Activated CD8-positive, alpha-beta memory T cell treated with anti-CD3 and anti-CD28 coated beads, Interleukin-2, amount 50 U/mL, for 48 hours (primary cell): ENCODE measurements at regions not wholly inside any gene's neighbourhood (a gene's known extent, or its start where the extent isn't known, plus 50 kb on each side); places are given as distances from the start of the nearest gene placed in this dataset.
A peak's percentile ranks its signal among the peaks of the same experiment; 100 is the strongest.
"Not testable (repeated sequence)": the region's sequence is repeated elsewhere in the genome, so short reads cannot be mapped to it uniquely, and the experiment has no call there.

Experiments
- DNase-seq: peaks from one replicate; pipeline ENCODE4 v3.0.0-alpha.2; 2020

DNA sequence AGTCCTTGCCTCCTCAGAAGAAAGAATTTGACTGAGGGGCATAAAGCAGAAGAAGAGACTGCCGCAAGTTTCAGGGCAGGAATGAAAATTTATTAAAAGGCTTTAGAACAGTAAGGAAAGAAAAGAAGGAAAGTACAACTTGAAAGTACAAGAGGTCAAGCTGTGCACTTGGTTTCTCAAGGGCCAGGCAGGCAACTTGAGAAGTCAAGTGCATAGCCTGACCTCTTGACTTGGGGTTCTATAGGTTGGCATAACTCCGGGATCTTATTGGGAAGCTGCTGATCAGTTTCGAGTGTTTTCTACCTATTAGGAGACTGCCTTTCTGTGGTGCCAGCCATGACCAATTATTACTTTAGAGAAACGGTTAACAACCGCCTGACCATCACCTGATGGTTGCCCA, 237.0 kb upstream of the RGS17 start:
- no peak for DNase-seq

DNA sequence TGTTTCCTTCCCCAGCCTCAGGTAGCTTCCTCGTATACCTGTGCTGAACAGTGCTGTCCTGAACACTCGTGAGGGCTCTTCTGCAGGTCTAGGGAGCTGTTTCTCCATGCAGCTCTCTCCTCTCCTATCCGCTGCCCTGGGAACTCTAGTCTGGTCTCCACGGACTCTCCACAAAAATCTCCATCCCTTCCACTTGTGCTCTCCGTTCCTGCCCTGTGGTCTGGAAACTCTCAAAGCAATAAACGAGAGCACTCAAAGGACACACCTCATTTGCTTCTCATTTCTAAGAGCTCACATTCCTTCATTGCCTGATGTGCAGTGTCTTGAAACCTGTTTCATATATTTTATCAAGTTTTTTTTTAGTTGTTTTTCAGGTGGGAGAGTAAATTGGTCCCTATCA, 235.9 kb upstream of the RGS17 start:
- no peak for DNase-seq

- no peak for DNase-seq
Measured at GRCh38 chr6:153357391-153357790, 226.3 kb upstream of the RGS17 start.

GRCh38 chr6:153340568-153340967, 209.5 kb upstream of the RGS17 start:
- no peak for DNase-seq

DNA sequence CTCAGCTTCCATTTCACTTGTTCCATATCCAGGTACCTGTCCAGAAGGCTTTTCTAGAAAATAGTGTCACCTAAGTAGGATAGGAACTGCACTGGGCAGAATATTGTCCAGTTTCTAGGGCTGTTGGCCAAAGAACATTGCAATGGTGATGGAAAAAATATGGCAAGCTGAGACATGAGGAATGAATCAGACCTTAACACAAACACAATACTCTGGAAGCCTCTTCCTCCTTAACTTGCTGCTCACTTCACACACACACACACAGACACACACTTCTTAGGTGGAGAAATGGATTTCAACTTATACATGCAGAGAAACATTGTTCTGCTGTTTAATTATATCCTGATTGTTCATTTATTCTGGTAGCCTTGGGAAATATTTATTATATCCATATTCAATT, 203.0 kb upstream of the RGS17 start:
- no peak for DNase-seq

DNA sequence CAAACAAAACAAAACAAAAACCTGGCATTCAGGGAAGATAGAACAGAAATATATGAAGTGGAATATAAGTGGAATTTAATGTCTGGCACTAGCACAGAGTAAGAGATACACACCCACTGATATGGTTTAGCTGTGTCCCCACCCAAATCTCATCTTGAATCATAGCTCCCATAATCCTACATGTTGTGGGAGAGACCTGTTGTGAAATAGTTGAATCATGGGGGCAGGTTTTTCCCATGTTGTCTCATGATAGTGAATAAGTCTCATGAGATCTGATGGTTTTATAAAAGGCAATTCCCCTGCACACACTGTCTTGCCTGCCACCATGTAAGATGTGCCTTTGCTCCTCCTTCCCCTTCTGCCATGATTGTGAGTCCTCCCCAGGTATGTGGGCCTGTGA, 200.1 kb upstream of the RGS17 start:
- not testable (repeated sequence) for DNase-seq

GRCh38 chr6:153328194-153328593, 197.1 kb upstream of the RGS17 start:
- no peak for DNase-seq

DNA sequence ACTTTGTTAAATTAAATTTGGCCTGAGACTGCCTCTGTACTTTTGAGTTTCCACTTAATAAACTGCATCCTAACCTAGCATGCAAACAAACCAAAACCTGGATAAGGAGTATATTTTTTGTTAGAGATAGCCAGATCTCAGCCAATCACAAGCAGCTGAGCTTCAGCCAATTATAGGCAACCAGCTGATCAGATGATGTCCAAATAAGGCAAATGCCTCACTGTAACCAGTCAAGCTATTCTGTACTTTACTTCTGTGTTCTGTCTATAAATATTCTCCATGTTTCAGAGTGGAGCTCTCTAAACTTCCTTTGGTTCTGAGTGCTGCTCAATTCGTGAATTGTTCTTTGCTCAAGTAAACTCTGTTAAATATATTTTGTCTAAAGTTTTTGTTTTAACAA, 194.6 kb upstream of the RGS17 start:
- DNase-seq, result no peak

- peak; percentile 54 for DNase-seq
Measured at GRCh38 chr6:153312634-153313033, 181.6 kb upstream of the RGS17 start.

DNA sequence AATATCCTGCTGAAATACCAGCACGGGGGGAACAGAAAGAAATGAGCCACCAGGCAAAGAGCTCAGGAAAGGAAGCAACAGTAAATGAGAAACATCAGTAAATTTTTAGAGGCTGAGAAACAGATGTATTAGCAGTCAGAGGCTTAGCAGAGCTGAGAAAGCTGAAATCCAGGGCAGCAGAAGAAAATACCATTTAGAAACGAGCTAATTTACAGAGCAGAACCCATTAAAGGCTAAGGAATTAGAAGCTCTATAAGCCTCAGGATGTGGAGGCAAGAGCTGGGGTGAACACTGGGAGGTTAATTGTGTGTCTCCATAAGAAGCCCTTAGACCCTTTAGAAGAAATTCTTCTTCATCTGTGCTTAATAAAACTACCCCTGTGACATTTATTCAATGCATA, 178.6 kb upstream of the RGS17 start:
- DNase-seq, result no peak

DNA sequence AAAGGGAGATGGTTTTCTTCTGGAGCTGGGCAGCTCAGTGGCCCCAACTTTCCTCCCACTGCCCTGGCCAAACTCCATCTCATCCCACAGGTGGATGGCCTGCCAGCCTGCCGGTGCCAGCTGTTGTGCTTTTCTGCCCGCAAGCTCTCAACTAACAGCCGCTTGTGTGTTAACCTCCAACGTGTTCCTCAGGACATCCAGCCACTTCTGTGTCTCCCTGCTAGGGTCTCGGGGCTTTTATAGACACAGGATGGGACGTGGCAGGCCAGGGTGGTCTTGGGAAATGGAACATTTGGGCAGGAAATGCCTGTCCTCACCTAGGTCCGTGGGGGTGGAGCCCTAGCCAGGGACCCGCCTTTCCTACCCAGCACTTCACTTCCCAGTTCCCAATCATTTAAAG, 171.1 kb upstream of the RGS17 start:
- no peak for DNase-seq

DNA sequence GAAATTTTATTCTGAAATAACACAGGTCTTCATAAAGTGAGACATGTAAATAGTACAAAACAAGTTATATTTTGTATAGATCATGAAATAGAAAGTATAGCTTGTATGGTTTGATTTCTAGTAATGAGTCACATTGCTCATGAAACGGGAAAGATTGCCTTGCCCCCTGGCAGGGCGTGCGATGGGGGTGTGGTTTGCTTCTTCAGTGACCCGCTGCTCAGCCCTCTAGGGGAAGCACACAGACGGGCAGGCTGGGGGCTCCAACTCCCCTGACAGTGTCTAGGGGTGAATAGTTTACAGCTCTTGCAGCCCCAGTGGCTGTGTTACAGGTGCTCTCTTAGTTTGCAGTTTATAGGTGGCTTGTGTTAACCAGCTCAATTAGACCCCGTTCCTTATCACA, 170.5 kb upstream of the RGS17 start:
- no peak for DNase-seq

GRCh38 chr6:153282456-153282855, 151.4 kb upstream of the RGS17 start:
- DNase-seq, result not testable (repeated sequence)

- no peak for DNase-seq
Measured at GRCh38 chr6:153275997-153276396, 144.9 kb upstream of the RGS17 start.

- DNase-seq, result no peak
Measured at GRCh38 chr6:153272201-153272980, 141.3 kb upstream of the RGS17 start.

DNA sequence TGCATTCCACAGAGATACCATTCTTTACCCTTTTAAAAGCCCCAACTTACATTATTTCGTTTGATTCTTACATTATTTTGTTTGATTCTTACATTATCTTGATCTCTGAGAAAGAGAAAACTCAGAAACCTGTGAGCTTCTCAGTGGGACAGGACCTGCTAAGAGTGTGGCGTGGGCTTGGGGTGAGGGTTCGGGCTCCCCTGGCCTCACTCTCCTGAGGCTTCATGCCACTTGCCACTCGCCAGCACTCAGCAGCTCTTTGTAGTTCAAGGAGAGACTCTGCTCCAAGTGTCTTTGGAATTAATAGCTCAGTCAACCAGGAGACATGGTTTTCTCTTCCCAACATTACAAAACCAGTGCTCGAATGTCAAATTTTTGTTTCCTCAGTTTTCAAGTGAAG, 132.4 kb upstream of the RGS17 start:
- DNase-seq, result no peak

DNA sequence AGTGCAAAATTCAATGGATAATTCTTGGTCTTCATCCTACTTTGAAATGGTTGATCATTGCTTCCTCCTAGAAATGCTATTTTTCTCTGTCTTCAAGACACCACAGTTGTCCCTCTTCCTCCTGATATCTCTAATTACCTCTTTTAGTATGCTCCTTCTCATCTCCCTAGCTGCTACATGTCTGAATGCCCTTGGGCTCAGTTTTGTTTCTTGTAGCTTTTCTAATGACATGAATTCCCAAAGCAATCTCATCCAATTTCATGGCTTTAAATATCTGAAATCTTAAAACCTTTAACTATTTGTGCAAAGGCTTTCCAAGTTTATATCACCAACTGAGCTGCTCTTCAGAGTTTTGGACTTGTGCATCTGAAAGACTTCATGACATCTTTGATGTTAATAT, 120.2 kb upstream of the RGS17 start:
- DNase-seq, result no peak

- DNase-seq, result no peak
Measured at GRCh38 chr6:153237670-153238069, 106.6 kb upstream of the RGS17 start.

DNA sequence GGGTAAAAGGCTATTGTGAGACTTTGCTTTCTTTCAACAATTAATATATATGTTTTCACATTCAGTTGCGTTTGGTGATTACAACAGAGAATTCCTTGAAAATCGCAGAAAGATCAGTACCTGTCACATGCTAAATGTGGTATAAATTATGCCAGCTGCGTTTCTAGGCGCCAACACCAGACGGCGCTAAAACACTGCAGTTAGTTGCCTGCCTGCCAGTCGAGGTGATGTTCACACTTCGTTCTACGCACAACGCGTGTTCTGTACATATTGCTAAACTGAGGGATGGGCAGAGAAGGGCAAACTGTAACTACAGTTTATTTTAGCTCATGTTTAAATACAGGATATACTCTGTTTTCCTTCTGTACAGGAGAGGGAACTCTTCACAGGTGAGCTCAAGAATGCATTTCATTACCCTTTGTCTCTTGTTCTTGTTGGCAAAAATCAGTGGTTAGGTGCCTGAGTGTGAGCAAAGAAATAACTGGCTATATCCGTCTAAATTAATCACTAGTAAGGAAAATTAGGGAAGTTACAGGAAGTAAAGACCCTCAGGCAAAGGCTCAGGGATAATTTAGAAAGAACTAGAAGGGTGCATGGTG, 100.1 kb upstream of the RGS17 start:
- DNase-seq, result peak; percentile 67

GRCh38 chr6:153218184-153218792, 87.2 kb upstream of the RGS17 start:
- DNase-seq, result no peak

DNA sequence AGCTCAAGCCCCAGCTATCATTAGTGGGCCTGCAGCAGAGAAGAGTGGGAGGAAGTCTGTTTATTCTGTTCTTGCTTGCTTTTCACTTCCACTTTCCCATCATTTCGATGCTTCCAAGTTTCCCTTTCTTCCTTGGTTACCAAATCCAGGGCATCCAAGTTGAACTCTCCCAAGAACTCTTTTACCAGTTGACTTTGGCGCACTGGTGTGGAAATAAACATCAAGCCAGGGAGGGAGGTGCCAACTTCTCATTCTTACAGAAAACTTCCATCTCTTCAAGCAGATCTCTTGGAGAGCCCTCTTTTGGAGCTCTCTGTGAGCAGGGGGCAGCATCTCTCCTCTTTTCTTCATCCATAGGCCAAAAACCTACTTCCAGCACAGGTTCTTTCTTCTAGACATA, 85.7 kb upstream of the RGS17 start:
- DNase-seq, result no peak

- no peak for DNase-seq
Measured at GRCh38 chr6:153215242-153215641, 84.2 kb upstream of the RGS17 start.

DNA sequence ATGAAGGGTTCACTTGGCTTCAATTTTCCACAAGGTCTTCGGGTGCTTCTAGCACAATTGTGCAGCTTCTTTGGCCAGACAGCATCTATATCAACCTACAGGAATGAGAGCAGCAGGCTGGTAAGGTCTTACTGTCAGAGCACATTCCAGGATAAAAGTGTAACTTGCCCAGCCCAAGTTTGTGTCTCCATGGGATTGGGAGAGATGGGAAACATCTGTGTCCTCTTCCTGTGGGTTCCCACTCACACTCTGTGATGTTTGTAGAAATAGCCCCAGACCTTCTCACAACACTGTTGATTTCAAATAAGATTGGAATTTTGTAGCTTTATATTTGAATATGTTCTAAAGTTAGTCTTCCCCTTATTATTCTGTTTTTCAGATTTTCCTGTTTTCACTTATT, 83.4 kb upstream of the RGS17 start:
- no peak for DNase-seq

DNA sequence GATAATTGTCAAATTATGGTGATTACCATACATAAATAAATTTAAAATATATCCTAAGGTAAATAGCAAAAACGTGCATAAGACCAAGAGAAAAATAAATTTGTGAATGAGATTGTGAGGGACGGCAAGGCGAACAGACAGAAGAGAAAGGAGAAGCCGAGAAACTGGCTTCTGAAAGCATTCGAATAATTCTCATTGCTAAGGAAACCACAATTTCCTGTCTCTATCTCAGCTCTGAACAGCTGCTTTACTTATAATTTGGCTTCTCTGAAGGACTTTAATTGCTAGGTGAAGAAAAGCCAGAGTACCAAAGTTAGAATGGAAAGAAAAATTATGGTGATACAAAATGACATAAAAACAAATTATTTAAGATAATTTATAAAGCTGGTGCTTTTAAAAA, 79.0 kb upstream of the RGS17 start:
- no peak for DNase-seq

GRCh38 chr6:153208706-153209105, 77.6 kb upstream of the RGS17 start:
- DNase-seq, result no peak
